ENCODE measurements at regions not wholly inside any gene's neighbourhood (a gene's known extent, or its start where the extent isn't known, plus 50 kb on each side); places are given as distances from the start of the nearest gene placed in this dataset.

- CTCF ChIA-PET: no interaction called here
- H3K36me3 Mint-ChIP-seq (ENCODE audit: low read depth): no peaks in the 10 kb centered on the region
- POLR2A ChIA-PET: no interaction called here
- H3K4me1 Mint-ChIP-seq: no peaks in the 10 kb centered on the region
- TF ChIP-seq CTCF (IDR thresholded peaks at IDR 0.05): no peak
- H3K4me3 Mint-ChIP-seq: no peak overlapping the region
- DNase-seq (no peak), ATAC-seq (ENCODE audit: low read depth) (no peak)
- no peaks in the 10 kb centered on the region for H3K9me3 Mint-ChIP-seq
- intact Hi-C loops (cut with micrococcal nuclease): no loop called here
- H3K27me3 Mint-ChIP-seq: peaks cover 3% of the 10 kb centered on the region
- no peak overlapping the region for H3K27ac Mint-ChIP-seq
Observed at GRCh38 chr4:24700118-24700517, 95.3 kb upstream of the SOD3 start.

GRCh38 chr4:24701683-24702082, 93.7 kb upstream of the SOD3 start:
- no peak for TF ChIP-seq CTCF (IDR thresholded peaks at IDR 0.05)
- ATAC-seq (ENCODE audit: low read depth): no peak
- Mint-ChIP-seq H3K4me1 (no peaks in the 10 kb centered on the region), H3K9me3 (no peaks in the 10 kb centered on the region), H3K4me3 (no peak overlapping the region), H3K27me3 (peaks cover 3% of the 10 kb centered on the region), H3K36me3 (ENCODE audit: low read depth) (no peaks in the 10 kb centered on the region), H3K27ac (no peak overlapping the region)
- intact Hi-C loops (cut with micrococcal nuclease): no loop called here
- no peak for DNase-seq
- CTCF ChIA-PET: no interaction called here
- POLR2A ChIA-PET: no interaction called here

GRCh38 chr4:24702281-24702680, 93.1 kb upstream of the SOD3 start:
- Mint-ChIP-seq H3K27me3 (peaks cover 3% of the 10 kb centered on the region), H3K27ac (no peak overlapping the region), H3K4me3 (no peak overlapping the region), H3K36me3 (ENCODE audit: low read depth) (no peaks in the 10 kb centered on the region), H3K4me1 (no peaks in the 10 kb centered on the region), H3K9me3 (no peaks in the 10 kb centered on the region)
- intact Hi-C loops (cut with micrococcal nuclease): no loop called here
- ATAC-seq (ENCODE audit: low read depth): no peak
- no peak for TF ChIP-seq CTCF (IDR thresholded peaks at IDR 0.05)
- ChIA-PET CTCF (no interaction called here), POLR2A (no interaction called here)
- no peak for DNase-seq

GRCh38 chr4:24703298-24703697, 92.1 kb upstream of the SOD3 start:
- no peak for ATAC-seq (ENCODE audit: low read depth)
- ChIA-PET POLR2A (no interaction called here), CTCF (no interaction called here)
- Mint-ChIP-seq H3K4me3 (no peak overlapping the region), H3K4me1 (no peaks in the 10 kb centered on the region), H3K9me3 (peaks cover under 1% of the 10 kb centered on the region), H3K36me3 (ENCODE audit: low read depth) (no peaks in the 10 kb centered on the region), H3K27ac (no peak overlapping the region), H3K27me3 (peaks cover 3% of the 10 kb centered on the region)
- intact Hi-C loops (cut with micrococcal nuclease): no loop called here
- TF ChIP-seq CTCF (IDR thresholded peaks at IDR 0.05): no peak
- no peak for DNase-seq

GRCh38 chr4:24704149-24704548, 91.2 kb upstream of the SOD3 start:
- CTCF ChIA-PET: no interaction called here
- POLR2A ChIA-PET: no interaction called here
- ATAC-seq (ENCODE audit: low read depth): no peak
- peaks cover 8% of the 10 kb centered on the region for H3K9me3 Mint-ChIP-seq
- peaks cover 3% of the 10 kb centered on the region for H3K27me3 Mint-ChIP-seq
- TF ChIP-seq CTCF (IDR thresholded peaks at IDR 0.05): no peak
- no peak overlapping the region for H3K27ac Mint-ChIP-seq
- no peak overlapping the region for H3K4me3 Mint-ChIP-seq
- no peaks in the 10 kb centered on the region for H3K4me1 Mint-ChIP-seq
- H3K36me3 Mint-ChIP-seq (ENCODE audit: low read depth): no peaks in the 10 kb centered on the region
- intact Hi-C loops (cut with micrococcal nuclease): no loop called here
- DNase-seq: no peak

Data from activated B cell treated with CpG ODN at 0.5 μM for 24 hours (primary cell).